ENCODE measurements at regions not wholly inside any gene's neighbourhood (a gene's known extent, or its start where the extent isn't known, plus 50 kb on each side); places are given as distances from the start of the nearest gene placed in this dataset.

DNA sequence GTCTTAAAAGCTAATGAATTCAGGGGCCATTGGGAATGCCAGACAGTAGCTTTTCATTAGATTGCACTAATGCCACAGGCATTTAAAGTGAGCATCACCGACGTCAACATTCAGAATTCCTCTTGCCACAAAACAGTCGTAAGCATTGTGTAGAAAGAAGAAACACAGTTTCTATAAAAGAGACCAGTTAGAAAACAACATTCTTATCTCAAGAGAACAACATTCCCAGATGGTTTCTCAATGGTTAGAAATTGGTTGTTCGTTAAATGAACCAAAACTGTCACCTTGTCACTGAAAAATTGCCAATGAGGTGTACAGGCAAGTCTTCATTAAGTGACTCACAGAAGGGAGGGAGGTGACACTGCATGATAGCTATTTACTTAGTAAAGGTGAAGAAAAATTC is 401.6 kb upstream of the PRR16 start:
- TF ChIP-seq YY1 (IDR thresholded peaks at IDR 0.05; ENCODE audit: insufficient read depth, insufficient read length), result no peak
- no peak for TF ChIP-seq ZNF274 (IDR thresholded peaks at IDR 0.05; ENCODE audit: low read depth, low read length)
- no peak for TF ChIP-seq SUZ12 (IDR thresholded peaks at IDR 0.05; ENCODE audit: extremely low read depth, insufficient read depth, insufficient read length)
